ENCODE measurements at regions not wholly inside any gene's neighbourhood (a gene's known extent, or its start where the extent isn't known, plus 50 kb on each side); places are given as distances from the start of the nearest gene placed in this dataset.

- no peak for DNase-seq
Measured at GRCh38 chr5:135246923-135247795, 151.9 kb downstream of the MACROH2A1 start.

GRCh38 chr5:135246605-135246922 is 152.5 kb downstream of the MACROH2A1 start:
- no peak for DNase-seq

DNA sequence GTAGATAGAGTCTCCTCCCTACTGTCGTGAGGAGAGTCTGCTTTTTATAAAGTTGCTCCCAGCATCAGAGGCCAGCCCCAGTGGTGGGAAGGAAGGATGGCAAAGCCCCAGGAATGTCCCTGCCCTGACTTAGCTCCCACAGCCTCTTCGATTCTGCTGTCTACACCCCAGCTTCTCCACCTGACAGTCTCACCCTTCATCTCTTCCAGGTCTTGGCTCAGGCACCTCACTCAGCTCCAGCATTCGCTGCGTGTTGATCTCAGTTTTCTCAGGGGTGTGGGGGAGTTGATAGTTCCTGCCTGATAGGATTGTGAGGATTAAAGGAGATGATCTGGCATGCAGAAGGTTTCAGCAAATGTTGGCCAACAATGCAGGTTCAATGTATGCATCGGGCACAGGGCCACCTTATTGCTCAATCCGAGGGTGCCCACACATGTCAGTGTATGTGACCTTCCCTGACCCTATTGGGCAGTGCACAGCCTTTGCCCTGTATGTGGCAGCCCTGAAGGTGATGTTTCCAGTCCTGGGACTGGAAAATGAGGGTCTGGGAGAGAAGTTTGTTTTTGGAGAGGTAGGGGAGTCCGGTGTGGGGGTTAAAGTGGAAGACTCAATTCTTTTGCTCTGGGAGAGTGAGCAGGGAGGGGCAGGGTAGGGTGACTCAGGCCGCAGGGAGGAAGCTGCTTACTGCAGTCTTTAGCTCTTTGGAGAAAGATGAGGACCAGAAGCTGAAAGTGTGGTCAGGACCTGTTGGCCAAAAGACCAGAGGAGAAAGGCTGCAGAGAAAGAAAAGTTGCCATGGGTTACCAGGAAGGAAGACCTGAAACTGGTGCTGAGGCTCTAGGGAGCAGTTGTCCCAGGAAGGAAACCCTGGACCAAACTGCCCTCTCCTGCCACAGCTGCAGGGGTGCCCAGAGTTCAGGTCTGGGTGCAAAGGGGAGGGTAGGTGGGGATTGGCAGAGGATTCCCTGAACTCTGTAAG is 153.2 kb downstream of the MACROH2A1 start:
- DNase-seq, result no peak

DNA sequence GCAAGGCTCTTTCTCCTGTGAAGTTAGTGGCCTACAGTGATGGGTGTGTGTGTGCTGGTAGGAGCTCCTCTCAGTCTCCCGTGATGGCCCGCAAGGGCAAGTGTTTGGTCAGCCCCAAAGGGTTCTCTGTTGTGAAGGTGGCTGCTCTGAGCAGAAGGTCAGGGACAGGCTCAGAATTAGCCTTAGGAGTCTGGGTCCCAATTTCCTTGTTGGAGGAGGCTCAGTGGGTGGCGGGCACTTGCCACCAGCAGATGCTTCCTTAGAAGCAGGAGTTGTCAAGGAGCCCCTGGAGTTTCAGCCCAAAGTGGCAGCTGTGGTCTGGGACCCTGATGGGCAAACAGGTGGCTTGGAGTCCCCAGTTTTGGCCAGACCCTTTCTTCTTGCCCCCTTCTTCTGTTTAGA is 154.4 kb downstream of the MACROH2A1 start:
- no peak for DNase-seq

DNA sequence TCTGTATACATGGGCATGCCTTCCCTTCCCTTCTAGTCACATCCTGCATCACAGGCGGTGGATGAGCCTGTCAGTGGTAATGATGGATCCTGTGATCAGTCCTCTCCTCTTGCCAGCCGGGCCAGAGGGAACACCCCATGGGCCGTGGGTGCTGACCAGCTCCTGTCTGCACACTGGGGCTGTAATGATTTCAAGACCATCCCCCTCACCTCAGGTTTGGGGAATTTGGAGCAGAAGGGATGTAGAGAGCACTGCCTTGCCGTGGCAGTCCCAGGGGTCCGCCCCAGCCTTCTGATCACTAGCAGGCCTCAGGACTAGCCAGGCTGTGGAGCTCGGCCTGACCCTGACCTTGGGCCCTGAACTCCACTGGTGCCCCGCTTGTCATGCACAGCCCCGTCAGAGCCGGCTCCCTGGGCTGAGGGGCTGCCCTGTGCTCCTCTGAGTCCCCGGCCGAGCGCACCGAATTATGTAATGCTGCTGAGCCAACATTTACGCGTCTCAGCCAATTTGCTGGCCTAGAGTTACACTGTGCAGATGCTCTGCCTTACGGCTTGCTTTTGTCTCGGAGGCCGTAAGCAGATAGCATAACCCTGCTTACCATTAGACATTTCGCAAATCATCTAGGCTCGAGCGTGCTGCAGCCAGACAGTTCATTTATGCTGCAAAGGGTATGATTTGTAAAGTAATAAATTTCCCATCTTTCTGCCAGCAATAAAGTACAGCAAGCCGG is 155.3 kb downstream of the MACROH2A1 start:
- no peak for DNase-seq

GRCh38 chr5:135242866-135243555 is 156.0 kb downstream of the MACROH2A1 start:
- no peak for DNase-seq

DNA sequence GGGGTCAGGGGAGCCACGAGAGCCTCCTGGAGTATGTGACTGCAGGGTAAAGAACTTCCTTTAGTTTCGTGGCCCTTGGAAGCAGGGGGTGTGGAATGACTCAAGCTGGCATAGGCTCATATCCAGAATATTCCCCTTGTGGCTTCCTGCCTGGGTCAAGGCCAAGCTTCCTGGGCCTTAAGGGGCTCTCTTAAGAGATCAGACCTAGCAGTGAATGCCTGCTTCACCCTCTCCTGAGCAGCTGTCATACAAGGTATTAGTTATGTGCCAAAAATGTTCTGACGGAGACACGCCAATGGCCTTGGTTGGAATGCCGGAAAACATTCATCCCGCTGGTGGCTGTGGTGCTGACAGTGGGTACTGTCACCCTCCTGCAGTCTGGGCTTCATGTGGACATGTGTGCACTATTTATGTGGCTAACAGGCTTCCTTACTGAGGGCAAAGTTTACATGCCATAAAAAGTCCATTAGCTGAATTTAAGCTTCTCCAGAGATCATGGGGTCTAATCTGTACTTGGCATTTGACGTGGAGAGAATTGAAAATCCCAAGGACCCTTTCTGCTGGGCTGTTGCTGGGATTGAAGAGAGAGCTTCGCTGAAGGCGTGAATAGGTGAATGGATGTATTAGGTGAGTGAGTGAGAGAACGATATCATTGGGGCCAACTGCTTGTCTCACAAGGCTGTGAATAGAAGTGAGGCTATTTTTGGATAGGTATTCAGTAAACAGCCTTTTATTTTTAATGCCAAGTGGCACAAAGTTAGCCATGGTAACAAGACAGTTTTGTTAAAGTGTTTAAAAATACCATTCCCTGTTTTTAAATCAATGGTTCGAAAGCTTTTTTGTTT is 156.8 kb downstream of the MACROH2A1 start:
- no peak for DNase-seq

GRCh38 chr5:135241536-135241935 is 157.5 kb downstream of the MACROH2A1 start:
- no peak for DNase-seq

GRCh38 chr5:135240781-135241360 is 158.2 kb downstream of the MACROH2A1 start:
- no peak for DNase-seq

- no peak for DNase-seq
Measured at GRCh38 chr5:135240283-135240633, 158.8 kb downstream of the MACROH2A1 start.

DNA sequence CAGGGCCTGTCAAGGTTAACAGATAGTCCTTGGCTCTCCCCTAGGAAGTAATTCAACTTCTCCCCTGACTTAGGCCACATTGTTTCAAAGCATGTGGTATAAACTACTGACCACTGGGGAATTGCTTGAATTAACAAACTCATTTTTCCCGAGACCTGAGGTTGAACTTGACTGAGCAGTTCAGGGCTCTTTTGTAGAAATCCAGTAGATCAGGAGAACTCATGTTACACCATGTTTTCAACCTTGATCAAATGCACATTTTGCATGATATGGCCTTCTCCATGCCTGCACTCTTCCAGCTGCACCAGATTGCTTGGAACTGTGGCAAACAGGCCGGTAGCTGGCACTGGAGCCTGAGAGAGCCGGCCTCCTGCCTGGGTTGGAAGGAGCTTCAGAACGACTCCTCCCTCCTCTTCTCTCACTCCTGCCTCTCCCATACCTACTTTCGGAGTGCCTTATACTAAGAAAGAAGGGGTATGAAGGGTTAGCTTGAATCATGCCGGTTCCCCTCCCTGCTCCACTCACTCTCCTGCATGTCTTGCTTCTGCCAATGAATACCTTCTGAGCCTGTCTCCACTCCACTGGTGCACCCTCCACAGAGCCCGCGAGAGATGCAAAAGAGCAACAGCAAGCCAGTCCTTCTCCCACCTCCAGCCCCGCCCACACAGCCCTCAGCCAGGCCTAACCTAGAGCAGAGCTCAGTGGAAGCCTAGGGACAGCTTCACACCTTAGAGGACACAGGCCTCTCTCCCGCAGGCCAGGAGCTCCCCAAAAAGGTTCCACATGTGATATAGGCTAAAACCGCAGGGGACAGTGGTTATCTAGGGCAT is 159.4 kb downstream of the MACROH2A1 start:
- no peak for DNase-seq

GRCh38 chr5:135238622-135239452 is 160.2 kb downstream of the MACROH2A1 start:
- DNase-seq, result no peak

GRCh38 chr5:135237748-135238103 is 161.3 kb downstream of the MACROH2A1 start:
- DNase-seq, result no peak

GRCh38 chr5:135236908-135237747 is 161.9 kb downstream of the MACROH2A1 start:
- no peak for DNase-seq

DNA sequence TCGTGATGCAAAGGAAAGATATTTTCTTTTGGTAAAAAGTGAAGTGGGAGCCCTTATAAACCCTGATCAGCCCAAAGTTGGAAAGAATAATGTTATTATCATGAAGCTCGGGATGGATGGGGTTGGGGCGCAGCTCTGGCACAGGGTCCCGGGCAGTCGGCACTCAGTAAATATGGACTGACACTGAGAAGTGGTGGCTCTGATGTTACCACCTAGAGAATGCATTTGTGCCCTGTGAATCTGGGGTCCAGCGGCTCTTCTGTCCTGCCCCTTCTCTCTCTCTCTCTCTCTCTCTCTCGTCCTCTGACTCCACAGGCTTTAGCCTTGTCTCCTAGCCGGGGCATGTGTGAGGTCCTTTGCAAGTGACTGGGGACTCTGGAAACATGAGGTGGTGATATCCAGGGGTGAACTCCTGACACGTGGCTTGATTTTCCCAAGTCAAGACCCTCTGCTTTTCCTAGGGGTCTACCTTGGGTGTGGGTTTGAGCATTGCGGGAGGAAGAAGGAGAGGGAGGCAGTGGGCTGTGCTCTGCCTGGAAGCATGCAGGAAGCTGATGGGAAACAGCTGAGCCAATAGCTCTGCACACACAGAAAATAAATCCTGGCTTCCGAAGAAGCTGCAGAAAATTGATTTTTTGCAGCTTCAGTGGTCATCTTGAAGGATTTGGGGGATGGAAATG is 162.7 kb downstream of the MACROH2A1 start:
- DNase-seq, result no peak

DNA sequence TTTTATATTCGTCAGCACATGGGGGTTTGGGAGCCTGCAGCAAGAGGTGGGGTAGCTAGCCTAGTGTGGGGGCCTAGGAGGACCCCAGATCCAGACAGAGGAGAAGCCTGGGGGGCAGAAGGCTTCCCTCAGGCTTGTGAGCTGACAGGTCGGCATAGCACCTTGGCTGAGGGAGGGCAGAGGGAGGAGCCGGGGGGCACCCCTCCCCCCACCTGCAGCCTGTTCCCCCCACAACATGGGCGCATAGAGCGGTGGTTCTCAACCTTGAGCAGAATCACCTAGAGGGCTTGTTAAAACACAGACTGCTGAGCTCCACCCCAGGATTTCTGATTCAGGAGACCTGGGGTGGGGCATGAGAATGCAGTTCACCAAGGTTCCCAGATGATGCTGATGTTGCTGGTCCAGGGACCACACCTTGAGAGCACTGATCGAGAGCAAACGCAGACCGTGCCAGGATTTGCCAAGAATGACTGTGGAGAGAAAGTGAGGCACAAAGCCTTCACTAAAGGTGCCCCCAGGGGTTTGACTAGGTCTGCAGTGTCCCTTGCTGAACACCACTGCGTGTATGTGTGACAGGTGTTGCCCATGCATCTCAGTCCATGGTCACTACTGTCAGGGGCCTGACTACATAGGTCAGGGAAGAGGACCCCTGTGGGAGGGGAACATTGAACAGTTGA is 163.3 kb downstream of the MACROH2A1 start:
- no peak for DNase-seq
